AG04449 (cell line): ENCODE measurements at regions not wholly inside any gene's neighbourhood (a gene's known extent, or its start where the extent isn't known, plus 50 kb on each side); places are given as distances from the start of the nearest gene placed in this dataset.

Experiments
- CTCF ChIA-PET: fragments of 350-600 bp; formaldehyde crosslinking; extraction: SDS; loops from one replicate; lab custom pipeline; 2021; ENCODE audit warnings: antibody characterized with exemption; lab: Yijun Ruan, JAX
- POLR2A ChIA-PET: fragments of 400-600, 350-600 bp; formaldehyde crosslinking; extraction: SDS; loops from one replicate; lab custom pipeline; 2020; ENCODE audit warnings: antibody characterized with exemption, inconsistent platforms; lab: Yijun Ruan, JAX
- DNase-seq: peaks from one replicate; pipeline ENCODE4 v3.0.0-alpha.2; 2010; ENCODE audit warnings: low read depth, low spot score
- H3K4me3 ChIP-seq: 2 replicates; pipeline ENCODE4 v1.5.1; 2011; ENCODE audit warnings: low read depth, mild to moderate bottlenecking, control low read depth, low read length
- CTCF ChIP-seq: IDR thresholded peaks from one replicate; pipeline ENCODE4 v1.5.1; 2011; ENCODE audit warnings: mild to moderate bottlenecking, moderate library complexity, low read length, control low read depth, inconsistent platforms; ENCODE audit not compliant: insufficient read depth; ENCODE audit errors: missing control alignments

DNA sequence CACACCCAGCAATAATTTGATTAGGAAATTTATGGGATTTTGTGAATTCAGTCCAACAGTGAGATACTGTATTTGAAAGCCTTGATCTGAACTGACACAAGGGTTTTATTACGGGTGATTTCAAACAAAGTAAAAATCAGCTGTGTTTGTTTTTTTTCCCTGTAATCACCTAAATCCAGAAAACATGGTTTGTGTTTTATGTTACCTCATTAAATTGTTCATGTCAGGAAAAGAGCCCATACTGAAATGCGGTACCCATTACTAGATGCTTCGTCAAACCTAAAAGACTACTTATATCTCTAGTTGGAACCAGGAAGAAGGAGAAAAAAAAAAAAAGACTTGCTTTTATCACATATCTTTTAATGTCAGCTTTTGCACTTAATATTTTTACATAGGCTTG lies 811.9 kb upstream of the RGS18 start:
- H3K4me3 ChIP-seq = no peak overlapping the region
- TF ChIP-seq CTCF = no peak
- POLR2A ChIA-PET = no interaction called here
- no peak for DNase-seq
- CTCF ChIA-PET = no interaction called here

- TF ChIP-seq CTCF = no peak
- DNase-seq = no peak
- ChIA-PET POLR2A (no interaction called here), CTCF (no interaction called here)
- no peak overlapping the region for H3K4me3 ChIP-seq
Measured at GRCh38 chr1:191348328-191348727, 809.9 kb upstream of the RGS18 start.

GRCh38 chr1:191350938-191351337 lies 807.3 kb upstream of the RGS18 start:
- H3K4me3 ChIP-seq = no peak overlapping the region
- DNase-seq = no peak
- CTCF ChIA-PET = no interaction called here
- no peak for TF ChIP-seq CTCF
- POLR2A ChIA-PET = no interaction called here

GRCh38 chr1:191358724-191359123 lies 799.5 kb upstream of the RGS18 start:
- no peak for DNase-seq
- H3K4me3 ChIP-seq = no peak overlapping the region
- TF ChIP-seq CTCF = no peak
- ChIA-PET POLR2A (no interaction called here), CTCF (no interaction called here)

DNA sequence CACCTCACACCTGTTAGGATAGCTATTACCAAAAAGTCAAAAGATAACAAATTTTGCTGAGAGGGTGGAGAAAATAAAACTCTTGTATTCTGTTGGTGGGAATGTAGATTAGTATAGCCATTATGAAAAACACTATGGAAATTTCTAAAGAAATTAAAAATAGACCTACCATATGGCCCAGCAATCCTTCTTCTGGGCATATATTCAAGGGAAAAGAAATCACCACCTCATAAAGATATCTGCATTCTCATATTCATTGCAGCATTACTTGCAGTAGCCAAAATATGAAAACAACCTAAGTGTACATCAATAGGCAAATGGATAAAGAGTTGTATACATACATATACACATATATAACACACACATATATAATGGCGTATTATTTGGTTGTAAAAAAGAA lies 791.6 kb upstream of the RGS18 start:
- ChIA-PET CTCF (no interaction called here), POLR2A (no interaction called here)
- no peak for TF ChIP-seq CTCF
- no peak for DNase-seq
- H3K4me3 ChIP-seq = no peak overlapping the region

DNA sequence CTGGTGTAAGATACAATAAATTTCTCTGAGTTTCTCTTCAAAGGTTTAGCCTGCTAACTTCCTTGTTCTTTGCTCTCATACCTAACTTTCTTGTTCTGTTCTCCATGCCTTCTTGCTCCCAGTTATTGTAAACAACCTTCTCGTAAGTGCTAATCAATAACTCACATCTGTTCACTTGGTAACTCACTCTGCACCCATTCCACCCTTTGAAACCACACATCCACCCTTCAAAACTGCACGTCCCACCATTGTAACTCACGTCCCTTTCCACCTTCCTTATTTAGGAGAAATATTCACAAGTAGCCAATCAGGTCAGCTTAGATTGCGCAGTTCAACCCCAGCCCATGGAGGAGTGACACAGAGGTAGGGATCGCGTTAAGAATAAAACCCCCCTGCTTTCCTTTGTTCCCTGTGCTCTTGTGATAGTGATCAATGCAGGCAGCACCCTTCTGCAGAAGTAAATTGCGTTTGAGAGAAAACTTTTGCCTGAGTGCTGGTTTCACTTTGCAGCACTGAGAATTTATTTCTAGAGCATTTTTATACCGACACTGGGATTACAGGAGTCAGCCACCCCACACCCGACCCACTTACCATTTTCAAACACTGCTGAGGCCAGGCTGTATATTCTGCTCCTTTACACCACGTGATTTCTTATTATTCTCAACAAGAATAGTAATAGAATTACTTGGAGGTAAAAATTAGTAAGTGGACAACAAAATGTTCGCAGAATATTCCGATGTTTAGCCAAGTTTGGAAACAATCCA lies 789.2 kb upstream of the RGS18 start:
- H3K4me3 ChIP-seq = no peak overlapping the region
- ChIA-PET POLR2A (no interaction called here), CTCF (no interaction called here)
- DNase-seq = no peak
- TF ChIP-seq CTCF = no peak
